Brain microvascular endothelial cell (primary cell): ENCODE measurements at regions not wholly inside any gene's neighbourhood (a gene's known extent, or its start where the extent isn't known, plus 50 kb on each side); places are given as distances from the start of the nearest gene placed in this dataset.

Source experiments
- DNase-seq: peaks from one replicate; pipeline ENCODE4 v3.0.0-alpha.2; 2020
- H3K27ac ChIP-seq: fragments of 250-450 bp; sonication (Bioruptor Pico); 2 replicates; pipeline ENCODE4 v1.5.1; 2020; ENCODE audit warnings: mild to moderate bottlenecking, moderate library complexity
- H3K27me3 ChIP-seq: fragments of 250-450 bp; sonication (Bioruptor Pico); replicated peaks from 2 replicates; pipeline ENCODE4 v1.5.1; 2020; ENCODE audit warnings: mild to moderate bottlenecking
- H3K36me3 ChIP-seq: fragments of 250-450 bp; sonication (Bioruptor Pico); replicated peaks from 2 replicates; pipeline ENCODE4 v1.5.1; 2020; ENCODE audit warnings: mild to moderate bottlenecking
- H3K4me3 ChIP-seq: 2 replicates; pipeline ENCODE4 v1.5.1; 2011; ENCODE audit warnings: low read depth, mild to moderate bottlenecking, control low read depth, low read length, moderate library complexity
- in situ Hi-C: cut with HindIII; loops from 2 replicates; pipeline ENCODE4 v1.10.0; 2017; ENCODE audit warnings: low sequenced_read_pairs, low pct_ligation_motif_present
- TF ChIP-seq, protein P1 (sequence below): IDR thresholded peaks from 2 replicates; pipeline ENCODE4 v1.5.1; 2011; ENCODE audit warnings: low read depth, mild to moderate bottlenecking, moderate library complexity, low read length, control low read depth, inconsistent platforms; ENCODE audit errors: missing control alignments

DNA sequence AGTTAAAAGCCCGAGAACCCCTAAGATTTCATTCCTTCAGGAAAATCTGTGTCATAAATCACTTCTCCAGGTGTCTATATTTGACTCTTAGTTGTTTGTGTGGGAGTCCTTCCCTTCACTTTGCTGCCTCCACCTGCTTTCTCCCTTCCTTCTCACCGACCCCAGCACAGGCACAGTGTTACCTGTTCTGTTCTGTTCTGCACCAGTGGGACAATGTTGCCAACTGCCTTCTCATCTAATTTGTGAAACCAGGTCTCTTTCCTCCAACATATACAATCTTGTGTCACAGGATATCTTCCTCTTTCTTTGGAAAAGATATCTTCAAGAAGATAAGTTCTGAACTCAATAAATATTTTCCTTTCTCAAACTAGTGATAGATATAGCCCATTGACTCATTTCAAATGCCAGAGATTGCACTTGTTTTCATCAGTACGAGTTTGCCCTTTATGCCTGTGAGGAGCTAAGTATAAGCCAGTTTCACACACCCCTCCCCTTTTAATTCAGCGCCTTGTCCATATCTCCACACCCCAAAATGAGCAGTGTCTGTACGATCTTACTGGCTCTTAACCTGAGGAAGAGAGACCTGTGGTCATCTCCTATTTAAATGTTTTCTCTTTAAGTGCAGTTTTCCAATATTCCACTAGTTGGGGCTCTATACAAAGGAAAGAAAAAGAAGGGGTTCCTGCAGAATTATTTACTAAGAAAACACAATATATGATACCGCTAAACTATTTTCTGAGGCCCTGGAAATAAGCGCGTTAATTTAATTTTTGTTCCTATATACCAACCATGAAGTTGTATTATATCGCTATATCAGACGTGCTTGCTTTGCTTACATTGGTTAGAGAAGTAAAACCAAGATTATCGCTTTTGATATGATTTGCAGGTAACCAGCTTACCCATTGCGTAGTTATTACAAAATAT lies 81.6 kb upstream of the PREP start:
- TF ChIP-seq, protein P1, sequence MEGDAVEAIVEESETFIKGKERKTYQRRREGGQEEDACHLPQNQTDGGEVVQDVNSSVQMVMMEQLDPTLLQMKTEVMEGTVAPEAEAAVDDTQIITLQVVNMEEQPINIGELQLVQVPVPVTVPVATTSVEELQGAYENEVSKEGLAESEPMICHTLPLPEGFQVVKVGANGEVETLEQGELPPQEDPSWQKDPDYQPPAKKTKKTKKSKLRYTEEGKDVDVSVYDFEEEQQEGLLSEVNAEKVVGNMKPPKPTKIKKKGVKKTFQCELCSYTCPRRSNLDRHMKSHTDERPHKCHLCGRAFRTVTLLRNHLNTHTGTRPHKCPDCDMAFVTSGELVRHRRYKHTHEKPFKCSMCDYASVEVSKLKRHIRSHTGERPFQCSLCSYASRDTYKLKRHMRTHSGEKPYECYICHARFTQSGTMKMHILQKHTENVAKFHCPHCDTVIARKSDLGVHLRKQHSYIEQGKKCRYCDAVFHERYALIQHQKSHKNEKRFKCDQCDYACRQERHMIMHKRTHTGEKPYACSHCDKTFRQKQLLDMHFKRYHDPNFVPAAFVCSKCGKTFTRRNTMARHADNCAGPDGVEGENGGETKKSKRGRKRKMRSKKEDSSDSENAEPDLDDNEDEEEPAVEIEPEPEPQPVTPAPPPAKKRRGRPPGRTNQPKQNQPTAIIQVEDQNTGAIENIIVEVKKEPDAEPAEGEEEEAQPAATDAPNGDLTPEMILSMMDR: peak; percentile 57
- Histone ChIP-seq H3K27ac (no peak overlapping the region), H3K4me3 (no peak overlapping the region), H3K36me3 (no peaks in the 10 kb centered on the region), H3K27me3 (no peaks in the 10 kb centered on the region)
- in situ Hi-C loops: no loop called here
- DNase-seq: no peak

DNA sequence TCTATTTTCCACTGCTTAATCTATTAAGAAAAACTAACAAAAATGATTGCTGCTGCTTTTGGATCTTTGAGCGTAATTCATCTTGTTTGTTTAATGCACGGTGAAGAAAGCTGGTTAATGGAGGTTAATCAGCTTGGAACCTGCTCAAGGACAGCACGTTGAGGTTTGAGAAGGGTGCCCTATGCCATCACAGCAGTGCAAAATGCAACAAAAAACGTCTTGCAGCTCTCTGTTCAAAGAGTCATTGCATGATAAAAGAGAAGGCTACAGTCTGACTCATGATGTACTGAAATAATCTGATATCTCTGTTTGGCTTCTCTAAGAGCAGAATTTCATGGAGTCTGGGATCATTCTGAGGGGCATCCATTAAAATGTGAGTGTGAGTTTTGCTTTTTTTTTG lies 80.6 kb upstream of the PREP start:
- in situ Hi-C loops: no loop called here
- Histone ChIP-seq H3K4me3 (no peak overlapping the region), H3K36me3 (no peaks in the 10 kb centered on the region), H3K27me3 (no peaks in the 10 kb centered on the region), H3K27ac (peak overlapping the region; percentile 26)
- peak; percentile 49 for DNase-seq
- TF ChIP-seq, protein P1: no peak

DNA sequence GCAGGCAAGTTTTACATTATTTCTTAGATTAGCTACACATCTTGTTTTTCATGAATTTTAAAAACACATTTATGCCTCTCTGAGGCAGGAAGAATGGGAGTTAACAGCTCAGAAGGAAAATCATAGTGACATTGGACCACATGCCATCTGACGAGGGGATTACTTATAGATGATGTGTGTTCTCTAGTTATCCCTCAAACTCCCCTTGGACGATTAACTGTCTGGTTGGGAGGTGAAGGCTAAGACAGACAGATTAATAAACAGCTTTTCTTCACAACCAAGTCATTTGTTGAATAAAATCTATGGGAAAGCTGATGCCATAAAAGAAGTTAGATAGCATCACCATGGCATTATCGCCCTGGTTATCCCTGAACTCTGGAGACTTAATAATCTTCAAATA lies 80.0 kb upstream of the PREP start:
- Histone ChIP-seq H3K4me3 (no peak overlapping the region), H3K27ac (no peak overlapping the region), H3K27me3 (no peaks in the 10 kb centered on the region), H3K36me3 (no peaks in the 10 kb centered on the region)
- in situ Hi-C loops: no loop called here
- DNase-seq: no peak
- TF ChIP-seq, protein P1: no peak

DNA sequence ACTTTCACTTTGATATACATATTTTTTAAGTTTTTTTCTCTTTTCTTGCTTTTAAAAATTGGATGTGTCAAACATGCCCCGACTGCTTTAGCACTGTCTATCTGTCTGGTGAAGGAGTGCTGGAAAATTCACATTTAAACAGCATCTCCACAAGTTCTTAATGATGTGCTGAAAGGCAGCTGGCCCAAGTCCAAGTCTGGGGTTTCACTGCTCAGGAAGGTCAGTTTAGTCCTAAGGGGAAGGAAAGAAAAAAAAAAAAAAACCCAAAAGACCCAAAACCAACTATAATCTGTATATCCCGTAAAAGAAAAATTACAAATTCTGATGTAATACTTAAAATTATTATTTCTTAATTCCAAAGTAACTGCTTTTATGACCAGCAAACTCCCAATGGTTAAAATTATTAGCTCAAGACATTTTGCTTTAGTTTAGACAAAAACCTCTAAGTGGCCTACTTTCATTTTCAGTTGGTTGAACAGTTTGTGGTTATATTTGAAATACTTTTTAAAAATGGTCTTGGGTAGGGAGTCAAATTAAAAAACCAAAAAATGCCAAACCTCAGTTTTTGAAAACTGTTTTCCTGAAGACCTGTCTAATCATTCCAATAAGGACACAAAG lies 79.5 kb upstream of the PREP start:
- H3K4me3 ChIP-seq: no peak overlapping the region
- in situ Hi-C loops: no loop called here
- no peak overlapping the region for H3K27ac ChIP-seq
- no peaks in the 10 kb centered on the region for H3K36me3 ChIP-seq
- H3K27me3 ChIP-seq: no peaks in the 10 kb centered on the region
- TF ChIP-seq, protein P1: no peak
- DNase-seq: no peak

DNA sequence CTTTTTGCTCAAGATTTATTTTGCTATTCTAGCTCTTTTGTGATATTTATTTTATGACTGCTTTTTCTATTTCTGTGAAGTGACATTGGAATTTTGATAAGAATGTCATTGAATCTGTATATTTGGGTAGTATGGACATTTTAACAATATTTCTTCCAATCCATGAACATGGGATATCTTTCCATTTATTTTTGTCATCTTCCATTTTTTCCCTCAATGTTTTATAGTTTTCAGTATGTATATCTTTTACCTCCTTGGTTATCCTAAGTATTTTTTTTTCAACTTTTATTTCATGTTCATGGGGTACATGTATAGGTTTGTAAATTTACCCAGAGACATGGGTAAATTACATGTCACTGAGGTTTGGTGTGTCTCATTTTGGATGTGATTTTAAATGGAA lies 74.1 kb upstream of the PREP start:
- in situ Hi-C loops: no loop called here
- DNase-seq: no peak
- TF ChIP-seq, protein P1: no peak
- no peaks in the 10 kb centered on the region for H3K27me3 ChIP-seq
- H3K4me3 ChIP-seq: no peak overlapping the region
- no peak overlapping the region for H3K27ac ChIP-seq
- H3K36me3 ChIP-seq: no peaks in the 10 kb centered on the region
